GM23338 (cell line): ENCODE measurements at regions not wholly inside any gene's neighbourhood (a gene's known extent, or its start where the extent isn't known, plus 50 kb on each side); places are given as distances from the start of the nearest gene placed in this dataset.

Source experiments
- ATAC-seq: fragments of 200-7000 bp; cut with Tn5 transposase; 3 replicates; pipeline ENCODE4 v1.9.1; 2020
- DNase-seq: peaks from one replicate; pipeline ENCODE4 v3.0.0-alpha.2; 2015; ENCODE audit warnings: low spot score
- H2AFZ ChIP-seq: fragments of 200-600 bp; sonication (generic); 2 replicates; pipeline ENCODE4 v1.8.0; 2016; ENCODE audit warnings: antibody characterized with exemption, mild to moderate bottlenecking, moderate library complexity
- H3F3A ChIP-seq: fragments of 200-600 bp; sonication (generic); replicated peaks from 2 replicates; pipeline ENCODE4 v1.8.0; 2017; ENCODE audit warnings: antibody characterized with exemption, mixed run types, low read depth
- H3K27ac ChIP-seq: fragments of 200-600 bp; sonication (generic); 2 replicates; pipeline ENCODE4 v1.6.1; 2016; ENCODE audit warnings: low read depth
- H3K27me3 ChIP-seq: fragments of 200-600 bp; sonication (generic); 2 replicates; pipeline ENCODE4 v1.8.0; 2016; ENCODE audit warnings: mild to moderate bottlenecking, mixed run types, moderate library complexity; ENCODE audit not compliant: insufficient read depth
- H3K36me3 ChIP-seq: fragments of 200-600 bp; sonication (generic); 2 replicates; pipeline ENCODE4 v1.8.0; 2016; ENCODE audit warnings: mild to moderate bottlenecking; ENCODE audit not compliant: insufficient read depth
- H3K4me1 ChIP-seq: fragments of 200-600 bp; sonication (generic); 2 replicates; pipeline ENCODE4 v1.8.0; 2016; ENCODE audit warnings: mild to moderate bottlenecking, moderate library complexity; ENCODE audit not compliant: insufficient read depth
- H3K4me2 ChIP-seq: fragments of 200-600 bp; sonication (generic); 2 replicates; pipeline ENCODE4 v1.7.1; 2017; ENCODE audit warnings: mixed run types
- H3K4me3 ChIP-seq: fragments of 200-600 bp; sonication (generic); 2 replicates; pipeline ENCODE4 v1.6.1; 2016; ENCODE audit warnings: mixed run types
- H3K79me2 ChIP-seq: fragments of 200-600 bp; sonication (generic); replicated peaks from 2 replicates; pipeline ENCODE4 v1.8.0; 2017; ENCODE audit warnings: mild to moderate bottlenecking; ENCODE audit not compliant: insufficient read depth
- H3K9me2 ChIP-seq: fragments of 200-600 bp; sonication (generic); 2 replicates; pipeline ENCODE4 v1.8.0; 2017; ENCODE audit not compliant: insufficient read depth
- H4K20me1 ChIP-seq: fragments of 200-600 bp; sonication (generic); replicated peaks from 2 replicates; pipeline ENCODE4 v1.8.0; 2017; ENCODE audit warnings: mild to moderate bottlenecking; ENCODE audit not compliant: insufficient read depth
- H3K27ac Mint-ChIP-seq: 2 replicates; pipeline ENCODE4 v1.8.0; 2020; ENCODE audit warnings: inconsistent platforms, mild to moderate bottlenecking, moderate library complexity, mixed read lengths
- H3K27me3 Mint-ChIP-seq: 3 replicates; pipeline ENCODE4 v1.8.0; 2022; ENCODE audit warnings: low read depth, mild to moderate bottlenecking, moderate library complexity, mixed read lengths, inconsistent platforms; ENCODE audit not compliant: insufficient read depth, poor library complexity
- H3K36me3 Mint-ChIP-seq: 3 replicates; pipeline ENCODE4 v1.8.0; 2021; ENCODE audit warnings: low read depth, mild to moderate bottlenecking, inconsistent platforms, moderate library complexity, mixed read lengths
- H3K4me1 Mint-ChIP-seq: 3 replicates; pipeline ENCODE4 v1.8.0; 2020; ENCODE audit warnings: mild to moderate bottlenecking, inconsistent platforms, mixed read lengths
- H3K4me3 Mint-ChIP-seq: 3 replicates; pipeline ENCODE4 v1.8.0; 2021; ENCODE audit warnings: moderate library complexity, mild to moderate bottlenecking, inconsistent platforms, mixed read lengths
- H3K9me3 Mint-ChIP-seq: 3 replicates; pipeline ENCODE4 v1.8.0; 2020; ENCODE audit warnings: moderate library complexity, mild to moderate bottlenecking, inconsistent platforms, mixed read lengths
- CREB1 ChIP-seq: fragments of 250-450 bp; sonication (Bioruptor Pico); IDR thresholded peaks from 2 replicates; pipeline ENCODE4 v1.5.0; 2020; ENCODE audit warnings: low read depth, mild to moderate bottlenecking, moderate library complexity
- CTCF ChIP-seq, 2 experiments: fragments of 200-600 bp in 1 of 2; sonication (generic) in 1 of 2; conservative IDR thresholded peaks; 2 replicates each; pipeline versions ENCODE4 v1.5.1 to v1.6.1; 2016 to 2017; ENCODE audit warnings: antibody characterized with exemption in 2 of 2, low read depth in 2 of 2, mild to moderate bottlenecking in 2 of 2, moderate library complexity in 1 of 2
- ETS1 ChIP-seq: IDR thresholded peaks from 2 replicates; pipeline ENCODE4 v1.6.1; 2016; ENCODE audit warnings: antibody characterized with exemption
- EZH2 ChIP-seq: fragments of 200-600 bp; sonication (generic); IDR thresholded peaks from one replicate; pipeline ENCODE4 v1.8.0; 2017; ENCODE audit warnings: antibody characterized with exemption, mild to moderate bottlenecking, low read depth; ENCODE audit not compliant: unreplicated experiment
- EZH2phosphoT487 ChIP-seq: fragments of 200-600 bp; sonication (generic); IDR thresholded peaks from one replicate; pipeline ENCODE4 v1.8.1; 2018; ENCODE audit warnings: antibody characterized with exemption; ENCODE audit not compliant: unreplicated experiment
- JUNB ChIP-seq: IDR thresholded peaks from one replicate; pipeline ENCODE4 v1.6.1; 2016; ENCODE audit warnings: antibody characterized with exemption; ENCODE audit not compliant: unreplicated experiment
- STAT1 ChIP-seq: IDR thresholded peaks from one replicate; pipeline ENCODE4 v1.6.1; 2016; ENCODE audit warnings: antibody characterized with exemption; ENCODE audit not compliant: unreplicated experiment
- ZNF114 ChIP-seq: fragments of 250-450 bp; sonication (Bioruptor Pico); IDR thresholded peaks from 2 replicates; pipeline ENCODE4 v1.5.0; 2020; ENCODE audit warnings: mild to moderate bottlenecking, moderate library complexity
- ZNF331 ChIP-seq: fragments of 250-450 bp; sonication (Bioruptor Pico); IDR thresholded peaks from 2 replicates; pipeline ENCODE4 v1.5.0; 2020; ENCODE audit warnings: low read depth, mild to moderate bottlenecking, moderate library complexity
- ZNF462 ChIP-seq: fragments of 250-450 bp; sonication (Bioruptor Pico); IDR thresholded peaks from 2 replicates; pipeline ENCODE4 v1.5.0; 2020; ENCODE audit warnings: mild to moderate bottlenecking, moderate library complexity

DNA sequence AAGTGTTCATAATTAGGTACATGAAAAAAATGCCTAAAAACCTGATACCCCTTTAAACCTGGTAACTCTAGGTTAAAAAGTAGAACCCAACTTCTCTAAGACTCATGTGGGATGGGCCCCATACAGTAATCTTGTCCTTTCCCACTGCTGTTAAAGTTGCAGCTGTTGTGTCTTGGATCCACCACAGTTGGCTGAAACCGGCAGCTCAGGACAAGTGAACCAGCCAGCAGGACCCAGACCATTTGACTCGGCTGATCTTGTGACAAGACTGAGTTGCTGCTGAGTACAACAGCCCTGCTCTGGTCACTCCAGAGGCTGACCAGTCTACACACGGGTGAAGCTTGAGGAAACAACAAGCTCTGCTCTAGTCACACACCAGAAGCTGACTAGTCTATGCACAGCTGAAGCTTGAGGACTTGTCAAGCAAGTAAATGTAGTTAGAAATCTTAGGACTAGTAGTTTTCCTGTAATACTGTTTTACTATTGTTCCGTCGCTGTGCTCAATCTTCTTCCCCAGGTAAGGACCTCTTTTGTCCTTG, 60.6 kb downstream of the DHRS2 start (continued):
- TF ChIP-seq ZNF462 (CRISPR knock-in tag) (no peak), STAT1 (no peak), ZNF331 (no peak), CTCF (conservative IDR thresholded peaks at IDR 0.05; ENCODE audit: low read depth in 2 of 2) (no peak)

- peaks cover 11% of the 10 kb centered on the region for H3K27me3 Mint-ChIP-seq
- no peak overlapping the region for H3K4me3 Mint-ChIP-seq
- H3K36me3 Mint-ChIP-seq: peaks cover 4% of the 10 kb centered on the region; the same call in 2 of the 3 replicates
- no peaks in the 10 kb centered on the region for H3F3A ChIP-seq
- no peak for ATAC-seq
- peaks cover 3% of the 10 kb centered on the region; the same call in 1 of the 2 replicates for H3K9me2 ChIP-seq
- H3K27ac Mint-ChIP-seq: no peak overlapping the region
- no peak overlapping the region for H2AFZ ChIP-seq
- DNase-seq: no peak
- no peak overlapping the region for H3K4me2 ChIP-seq
- no peaks in the 10 kb centered on the region for H3K79me2 ChIP-seq
- no peak overlapping the region for H3K4me3 ChIP-seq
- no peaks in the 10 kb centered on the region for H4K20me1 ChIP-seq
- H3K4me1 ChIP-seq: peaks cover 31% of the 10 kb centered on the region
- H3K27ac ChIP-seq: no peak overlapping the region
- no peaks in the 10 kb centered on the region for H3K4me1 Mint-ChIP-seq
- H3K36me3 ChIP-seq: no peaks in the 10 kb centered on the region
- H3K9me3 Mint-ChIP-seq: peaks cover 21% of the 10 kb centered on the region
- H3K27me3 ChIP-seq: no peaks in the 10 kb centered on the region
- TF ChIP-seq ZNF331 (no peak), EZH2phosphoT487 (no peak), CTCF (conservative IDR thresholded peaks at IDR 0.05; ENCODE audit: low read depth in 2 of 2) (no peak), CREB1 (CRISPR knock-in tag) (no peak), JUNB (no peak), ETS1 (no peak), EZH2 (no peak), STAT1 (no peak), ZNF114 (CRISPR knock-in tag) (no peak)
Measured at GRCh38 chr14:23697680-23698079, 61.5 kb downstream of the DHRS2 start.
